ENCODE measurements at regions not wholly inside any gene's neighbourhood (a gene's known extent, or its start where the extent isn't known, plus 50 kb on each side); places are given as distances from the start of the nearest gene placed in this dataset.

GRCh38 chr4:12697970-12698369 lies 786.2 kb downstream of the RAB28 start:
- Histone ChIP-seq H3K4me3 (no peak overlapping the region), H3K27ac (no peak overlapping the region), H3K9me3 (no peaks in the 10 kb centered on the region), H3K36me3 (no peaks in the 10 kb centered on the region), H3K4me1 (no peaks in the 10 kb centered on the region), H3K27me3 (no peaks in the 10 kb centered on the region)
- TF ChIP-seq CTCF (IDR thresholded peaks at IDR 0.05): no peak
- TF ChIP-seq EP300 (IDR thresholded peaks at IDR 0.05): no peak
- TF ChIP-seq POLR2A (IDR thresholded peaks at IDR 0.05): no peak
- TF ChIP-seq POLR2AphosphoS5 (IDR thresholded peaks at IDR 0.05): no peak
- WGBS: 65% methylated on average over 2 of the region's 2 CpGs
- DNase-seq (ENCODE audit: low spot score in 2 of 2): no peak

- 69% methylated on average over 2 of the region's 2 CpGs for WGBS
- Histone ChIP-seq H3K9me3 (no peaks in the 10 kb centered on the region), H3K4me1 (no peaks in the 10 kb centered on the region), H3K36me3 (no peaks in the 10 kb centered on the region), H3K27ac (no peak overlapping the region), H3K4me3 (no peak overlapping the region), H3K27me3 (no peaks in the 10 kb centered on the region)
- DNase-seq (ENCODE audit: low spot score in 2 of 2): no peak
- TF ChIP-seq POLR2AphosphoS5 (IDR thresholded peaks at IDR 0.05) (no peak), CTCF (IDR thresholded peaks at IDR 0.05) (no peak), EP300 (IDR thresholded peaks at IDR 0.05) (no peak), POLR2A (IDR thresholded peaks at IDR 0.05) (no peak)
These were observed 791.3 kb downstream of the RAB28 start for GRCh38 chr4:12692815-12693214.

GRCh38 chr4:12691168-12691567 lies 793.0 kb downstream of the RAB28 start:
- no peaks in the 10 kb centered on the region for H3K36me3 ChIP-seq
- no peak overlapping the region for H3K4me3 ChIP-seq
- H3K9me3 ChIP-seq: no peaks in the 10 kb centered on the region
- no peak for DNase-seq (ENCODE audit: low spot score in 2 of 2)
- no peaks in the 10 kb centered on the region for H3K4me1 ChIP-seq
- H3K27ac ChIP-seq: no peak overlapping the region
- no peaks in the 10 kb centered on the region for H3K27me3 ChIP-seq
- TF ChIP-seq CTCF (IDR thresholded peaks at IDR 0.05) (no peak), POLR2A (IDR thresholded peaks at IDR 0.05) (no peak), POLR2AphosphoS5 (IDR thresholded peaks at IDR 0.05) (no peak), EP300 (IDR thresholded peaks at IDR 0.05) (no peak)

- no peaks in the 10 kb centered on the region for H3K36me3 ChIP-seq
- H3K27me3 ChIP-seq: no peaks in the 10 kb centered on the region
- no peak for DNase-seq (ENCODE audit: low spot score in 2 of 2)
- no peaks in the 10 kb centered on the region for H3K9me3 ChIP-seq
- H3K4me1 ChIP-seq: no peaks in the 10 kb centered on the region
- TF ChIP-seq CTCF (IDR thresholded peaks at IDR 0.05): no peak
- no peak for TF ChIP-seq EP300 (IDR thresholded peaks at IDR 0.05)
- no peak for TF ChIP-seq POLR2AphosphoS5 (IDR thresholded peaks at IDR 0.05)
- TF ChIP-seq POLR2A (IDR thresholded peaks at IDR 0.05): no peak
- H3K4me3 ChIP-seq: no peak overlapping the region
- no peak overlapping the region for H3K27ac ChIP-seq
- 90% methylated on average over 2 of the region's 2 CpGs for whole genome bisulfite sequencing
These were observed 794.7 kb downstream of the RAB28 start for GRCh38 chr4:12689457-12689856.

GRCh38 chr4:12679217-12679616 lies 804.9 kb downstream of the RAB28 start:
- Histone ChIP-seq H3K4me3 (no peak overlapping the region), H3K27ac (no peak overlapping the region), H3K9me3 (no peaks in the 10 kb centered on the region), H3K4me1 (no peaks in the 10 kb centered on the region), H3K36me3 (no peaks in the 10 kb centered on the region), H3K27me3 (no peaks in the 10 kb centered on the region)
- no peak for TF ChIP-seq CTCF (IDR thresholded peaks at IDR 0.05)
- TF ChIP-seq POLR2AphosphoS5 (IDR thresholded peaks at IDR 0.05): no peak
- TF ChIP-seq POLR2A (IDR thresholded peaks at IDR 0.05): no peak
- TF ChIP-seq EP300 (IDR thresholded peaks at IDR 0.05): no peak
- WGBS: 56% methylated on average over 2 of the region's 2 CpGs
- no peak for DNase-seq (ENCODE audit: low spot score in 2 of 2)
